K562 (cell line): ENCODE measurements at regions not wholly inside any gene's neighbourhood (a gene's known extent, or its start where the extent isn't known, plus 50 kb on each side); places are given as distances from the start of the nearest gene placed in this dataset.

Experiments used
- ATAC-seq: fragments of 200-7000 bp; cut with Tn5 transposase; 3 replicates; pipeline ENCODE4 v1.9.1; 2020; ENCODE audit warnings: moderate library complexity
- BruUV-seq: library from RNA; stranded (reverse); fragments of 400-500 nt; replicated peaks from 2 replicates; lab custom pipeline; 2021; lab: Mats Ljungman, UMichigan
- CTCF ChIA-PET: fragments of 300-600 bp; formaldehyde crosslinking; extraction: SDS; loops from one replicate; lab custom pipeline; 2021; ENCODE audit warnings: low intra/inter-chr PET ratio; lab: Yijun Ruan, JAX
- POLR2A ChIA-PET: fragments of 300-600, 350-650 bp; sonication (Branson Sonifier 250); formaldehyde crosslinking; extraction: SDS; loops from one replicate; lab custom pipeline; 2021; ENCODE audit warnings: antibody characterized with exemption, inconsistent platforms; lab: Yijun Ruan, JAX
- DNase-seq, 4 experiments: peaks; one replicate each; pipeline versions ENCODE4 v3.0.0 to v3.0.0-alpha.2; 2011 to 2018; ENCODE audit warnings: low spot score in 3 of 4, mixed read lengths in 3 of 4; ENCODE audit errors: extremely low read depth in 1 of 4
- FAIRE-seq: peaks from 2 replicates; lab custom pipeline; 2011; peaks lifted over from hg19 to GRCh38; lab: Jason Lieb, UNC
- H2AFZ ChIP-seq: 2 replicates; pipeline ENCODE4 v1.6.0; 2011; ENCODE audit warnings: low read depth, low read length, control low read depth, inconsistent platforms
- H3K27ac ChIP-seq: fragments of 200-600 bp; 3 replicates; pipeline ENCODE4 v1.8.0; 2011; ENCODE audit warnings: low read depth, mild to moderate bottlenecking, control low read depth, inconsistent platforms, low read length, moderate library complexity, mixed read lengths; ENCODE audit errors: extremely low read depth
- H3K27me3 ChIP-seq, 2 experiments: fragments of 300-600 bp in 1 of 2; 2 replicates in 1 of 2; 3 replicates in 1 of 2; pipeline versions ENCODE4 v1.6.0 to v1.8.0; 2011; ENCODE audit warnings: inconsistent platforms in 2 of 2, low read length in 2 of 2, mild to moderate bottlenecking in 1 of 2, mixed read lengths in 1 of 2, moderate library complexity in 1 of 2; ENCODE audit not compliant: control insufficient read depth in 2 of 2, insufficient read depth in 2 of 2
- H3K36me3 ChIP-seq: fragments of 300-600 bp; 3 replicates; pipeline ENCODE4 v1.8.0; 2011; ENCODE audit warnings: mild to moderate bottlenecking, low read length, inconsistent platforms; ENCODE audit not compliant: control insufficient read depth, insufficient read depth
- H3K4me1 ChIP-seq, 2 experiments: fragments of 200-600 bp in 1 of 2; replicated peaks in 1 of 2; 2 replicates in 1 of 2; 3 replicates in 1 of 2; pipeline versions ENCODE4 v1.5.1 to v1.8.0; 2011; ENCODE audit warnings: inconsistent platforms in 2 of 2, low read length in 2 of 2, mild to moderate bottlenecking in 1 of 2, mixed read lengths in 1 of 2, moderate library complexity in 1 of 2; ENCODE audit not compliant: control insufficient read depth in 2 of 2, insufficient read depth in 2 of 2
- H3K4me2 ChIP-seq: 2 replicates; pipeline ENCODE4 v1.6.1; 2011; ENCODE audit warnings: low read length, control low read depth, inconsistent platforms, mixed read lengths; ENCODE audit not compliant: insufficient read depth
- H3K4me3 ChIP-seq: fragments of 200-600 bp; sonication (generic), shearing (Covaris generic); 2 replicates; pipeline ENCODE4 v1.5.1; 2016; ENCODE audit warnings: control low read depth, inconsistent platforms
- H3K79me2 ChIP-seq: fragments of 200-600 bp; 3 replicates; pipeline ENCODE4 v1.8.0; 2011; ENCODE audit warnings: low read length, inconsistent platforms; ENCODE audit not compliant: control insufficient read depth, insufficient read depth
- H3K9ac ChIP-seq, 2 experiments: 2 replicates each; pipeline versions ENCODE4 v1.6.0 to v1.6.1; 2011; ENCODE audit warnings: low read depth in 2 of 2, low read length in 2 of 2, control low read depth in 1 of 2, inconsistent platforms in 1 of 2, mild to moderate bottlenecking in 1 of 2, mixed read lengths in 1 of 2; ENCODE audit not compliant: insufficient read depth in 1 of 2
- H3K9me1 ChIP-seq: one replicate; pipeline ENCODE4 v1.6.0; 2011; ENCODE audit warnings: inconsistent platforms, mild to moderate bottlenecking, low read length, moderate library complexity; ENCODE audit not compliant: control insufficient read depth, insufficient read depth
- H3K9me3 ChIP-seq: replicated peaks from 2 replicates; pipeline ENCODE4 v1.5.1; 2011; ENCODE audit warnings: low read depth, low read length, inconsistent platforms; ENCODE audit not compliant: control insufficient read depth, insufficient read depth
- H4K20me1 ChIP-seq: replicated peaks from 2 replicates; pipeline ENCODE4 v1.6.1; 2011; ENCODE audit warnings: low read length, inconsistent platforms, mixed read lengths; ENCODE audit not compliant: control insufficient read depth, insufficient read depth
- BCL6 ChIP-seq: fragments of 250-450 bp; sonication (Bioruptor Pico); IDR thresholded peaks from 2 replicates; pipeline ENCODE4 v1.4.0; 2020
- CTBP1 ChIP-seq: fragments of 450-650 bp; IDR thresholded peaks from 2 replicates; pipeline ENCODE4 v1.6.1; 2016; ENCODE audit warnings: borderline replicate concordance
- E2F1 ChIP-seq: sonication (generic); formaldehyde crosslinking; IDR thresholded peaks from 2 replicates; pipeline ENCODE4 v1.8.1; 2023; ENCODE audit warnings: mild to moderate bottlenecking, missing genetic modification reagents, moderate library complexity
- E2F5 ChIP-seq: sonication (generic); formaldehyde crosslinking; IDR thresholded peaks from 2 replicates; pipeline ENCODE4 v1.8.0; 2022; ENCODE audit warnings: mild to moderate bottlenecking, missing genetic modification reagents
- ESRRB ChIP-seq: fragments of 250-450 bp; sonication (Bioruptor Pico); IDR thresholded peaks from 2 replicates; pipeline ENCODE4 v1.5.0; 2020; ENCODE audit warnings: mild to moderate bottlenecking, moderate library complexity, borderline replicate concordance
- GABPB1 ChIP-seq: sonication (generic); formaldehyde crosslinking; IDR thresholded peaks from 2 replicates; pipeline ENCODE4 v1.8.0; 2022; ENCODE audit warnings: mild to moderate bottlenecking, missing genetic modification reagents
- JUNB ChIP-seq: fragments of 450-650 bp; formaldehyde crosslinking; conservative IDR thresholded peaks from 2 replicates; pipeline ENCODE4 v1.4.0; 2020; ENCODE audit warnings: mild to moderate bottlenecking
- JUND ChIP-seq, 2 experiments: IDR thresholded peaks; 2 replicates in 1 of 2; 3 replicates in 1 of 2; pipeline ENCODE4 v1.6.1; 2011; ENCODE audit warnings: borderline replicate concordance in 2 of 2, low read depth in 2 of 2, low read length in 2 of 2, improper control_type of control experiment in 1 of 2, missing biosample characterization in 1 of 2, missing genetic modification characterization in 1 of 2, missing genetic modification reagents in 1 of 2
- NRF1 ChIP-seq, 2 experiments: fragments of 450-650 bp; IDR thresholded peaks in 1 of 2; conservative IDR thresholded peaks in 1 of 2; 2 replicates each; pipeline ENCODE4 v1.6.1; 2014; ENCODE audit warnings: mild to moderate bottlenecking in 2 of 2
- PHF21A ChIP-seq: fragments of 450-650 bp; IDR thresholded peaks from 2 replicates; pipeline ENCODE4 v1.6.1; 2017; ENCODE audit warnings: low read depth, borderline replicate concordance
- RUNX1 ChIP-seq: sonication (generic); IDR thresholded peaks from 2 replicates; pipeline ENCODE4 v1.6.1; 2016; ENCODE audit warnings: antibody characterized with exemption, low read depth
- TCFL5 ChIP-seq: fragments of 250-450 bp; sonication (Bioruptor Pico); conservative IDR thresholded peaks from 2 replicates; pipeline ENCODE4 v1.6.1; 2021; ENCODE audit warnings: mild to moderate bottlenecking, moderate library complexity, matching md5 sums
- ZBTB7A ChIP-seq: IDR thresholded peaks from 2 replicates; pipeline ENCODE4 v1.6.1; 2011; ENCODE audit warnings: low read depth, mild to moderate bottlenecking, low read length, moderate library complexity, borderline replicate concordance; ENCODE audit not compliant: control insufficient read depth
- ZNF584 ChIP-seq: fragments of 200-800 bp; sonication (Bioruptor generic); IDR thresholded peaks from 2 replicates; pipeline ENCODE4 v1.6.1; 2016; ENCODE audit warnings: low read depth, mild to moderate bottlenecking, missing genetic modification characterization, missing compliant biosample characterization
- ZNF589 ChIP-seq: fragments of 200-800 bp; sonication (Bioruptor generic); IDR thresholded peaks from 2 replicates; pipeline ENCODE4 v1.6.1; 2016; ENCODE audit warnings: low read depth, missing genetic modification characterization, missing compliant biosample characterization
- WGBS: fragments of 100-300 bp; shearing (Covaris generic); methylation state at CpG from one replicate; pipeline ENCODE4 v1.1.6; 2016; ENCODE audit warnings: low coverage, mixed read lengths; ENCODE audit not compliant: insufficient coverage; ENCODE audit errors: missing lambda C conversion rate; 5-methylcytosine and 5-hydroxymethylcytosine counted together
- in situ Hi-C: fragments of 300-500 bp; cut with MboI; formaldehyde crosslinking; loops from 4 replicates; pipeline ENCODE4 v1.15.0; 2018; ENCODE audit warnings: inconsistent platforms, mixed read lengths
- intact Hi-C: fragments of 100-400 bp; cut with micrococcal nuclease; formaldehyde crosslinking; loops from 2 replicates; pipeline ENCODE4 v1.14.2; 2022
- TF ChIP-seq, protein P1 (sequence below): fragments of 450-650 bp; IDR thresholded peaks from 2 replicates; pipeline ENCODE4 v1.6.1; 2014; ENCODE audit warnings: low read depth, mild to moderate bottlenecking, moderate library complexity, borderline replicate concordance

GRCh38 chr16:85296859-85297660 is 184.8 kb upstream of the CIBAR2 start:
- Histone ChIP-seq H3K4me1 (peaks cover 14 to 34% of the 10 kb centered on the region in 2 experiments; a peak in 4 of 5 replicates), H3K9ac (no peak overlapping the region), H3K4me3 (no peak overlapping the region), H3K79me2 (no peaks in the 10 kb centered on the region), H4K20me1 (peaks cover 6% of the 10 kb centered on the region; the same call in 1 of the 2 replicates), H3K36me3 (no peaks in the 10 kb centered on the region), H3K27ac (no peak overlapping the region), H3K9me3 (no peaks in the 10 kb centered on the region), H3K27me3 (no peaks in the 10 kb centered on the region), H3K9me1 (no peaks in the 10 kb centered on the region), H3K4me2 (no peak overlapping the region), H2AFZ (no peak overlapping the region)
- peak; percentile 85 for FAIRE-seq
- peak; percentile 95 for ATAC-seq
- CTCF ChIA-PET = interaction anchor here (0.7 to 1.1 kb wide), 3 partner anchors 20 to 422 kb away, joined by 3 to 4 read pairs (median 3); no protein-coding TSS in a partner anchor
- in situ Hi-C loops (no loop called here), intact Hi-C loops (no loop called here)
- DNase-seq = peak; percentile 72 to 90 (median 85)
- POLR2A ChIA-PET = interaction anchor here (0.6 to 1.2 kb wide), 6 partner anchors 16 to 1278 kb away, joined by 3 read pairs; no protein-coding TSS in a partner anchor
- no TSS peak for BruUV-seq
- WGBS = 21% methylated on average over 15 of the region's 18 CpGs
- no peak for TF ChIP-seq ZNF589
- 0 out of 2 replicates have a peak, but pooled peaks have one; percentile 23 for TF ChIP-seq PHF21A
- 0 out of 2 replicates have a peak, but pooled peaks have one; percentile 5 for TF ChIP-seq GABPB1 (CRISPR knock-in tag)
- TF ChIP-seq JUNB (CRISPR knock-in tag) = no peak
- TF ChIP-seq ESRRB (CRISPR knock-in tag) = no peak
- 0 out of 2 replicates have a peak, but pooled peaks have one; percentile 47 for TF ChIP-seq E2F5 (CRISPR knock-in tag)
- TF ChIP-seq TCFL5 = no peak
- no peak for TF ChIP-seq RUNX1
- TF ChIP-seq, protein P1, sequence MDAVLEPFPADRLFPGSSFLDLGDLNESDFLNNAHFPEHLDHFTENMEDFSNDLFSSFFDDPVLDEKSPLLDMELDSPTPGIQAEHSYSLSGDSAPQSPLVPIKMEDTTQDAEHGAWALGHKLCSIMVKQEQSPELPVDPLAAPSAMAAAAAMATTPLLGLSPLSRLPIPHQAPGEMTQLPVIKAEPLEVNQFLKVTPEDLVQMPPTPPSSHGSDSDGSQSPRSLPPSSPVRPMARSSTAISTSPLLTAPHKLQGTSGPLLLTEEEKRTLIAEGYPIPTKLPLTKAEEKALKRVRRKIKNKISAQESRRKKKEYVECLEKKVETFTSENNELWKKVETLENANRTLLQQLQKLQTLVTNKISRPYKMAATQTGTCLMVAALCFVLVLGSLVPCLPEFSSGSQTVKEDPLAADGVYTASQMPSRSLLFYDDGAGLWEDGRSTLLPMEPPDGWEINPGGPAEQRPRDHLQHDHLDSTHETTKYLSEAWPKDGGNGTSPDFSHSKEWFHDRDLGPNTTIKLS = no peak
- no peak for TF ChIP-seq ZNF584 (CRISPR knock-in tag)
- TF ChIP-seq E2F1 = no peak
- TF ChIP-seq CTBP1 = 0 out of 2 replicates have a peak, but pooled peaks have one; percentile 30
- peak; percentile 17 to 29; a peak in 1 of 4 replicates for TF ChIP-seq NRF1 (conservative IDR thresholded peaks at IDR 0.05 in 1 of 2, IDR thresholded peaks at IDR 0.05 in 1 of 2)
- no peak for TF ChIP-seq BCL6 (CRISPR knock-in tag)
- peak; percentile 71; the same call in 1 of the 2 replicates for TF ChIP-seq ZBTB7A
- TF ChIP-seq JUND (IDR thresholded peaks at IDR 0.05; ENCODE audit: borderline replicate concordance, low read depth, low read length) = 0 out of 2 replicates have a peak, but pooled peaks have one; percentile 12
- TF ChIP-seq JUND (tag; IDR thresholded peaks at IDR 0.05; ENCODE audit: borderline replicate concordance, low read depth, low read length) = no peak
